VCaP (cell line): ENCODE measurements at regions not wholly inside any gene's neighbourhood (a gene's known extent, or its start where the extent isn't known, plus 50 kb on each side); places are given as distances from the start of the nearest gene placed in this dataset.

ENCODE experiments used
- H3K27ac ChIP-seq: fragments of 450-650 bp; 2 replicates; pipeline ENCODE4 v1.5.1; 2017
- CTCF ChIP-seq: fragments of 450-650 bp; conservative IDR thresholded peaks from 2 replicates; pipeline ENCODE4 v1.5.1; 2017; ENCODE audit warnings: mild to moderate bottlenecking, moderate library complexity

DNA sequence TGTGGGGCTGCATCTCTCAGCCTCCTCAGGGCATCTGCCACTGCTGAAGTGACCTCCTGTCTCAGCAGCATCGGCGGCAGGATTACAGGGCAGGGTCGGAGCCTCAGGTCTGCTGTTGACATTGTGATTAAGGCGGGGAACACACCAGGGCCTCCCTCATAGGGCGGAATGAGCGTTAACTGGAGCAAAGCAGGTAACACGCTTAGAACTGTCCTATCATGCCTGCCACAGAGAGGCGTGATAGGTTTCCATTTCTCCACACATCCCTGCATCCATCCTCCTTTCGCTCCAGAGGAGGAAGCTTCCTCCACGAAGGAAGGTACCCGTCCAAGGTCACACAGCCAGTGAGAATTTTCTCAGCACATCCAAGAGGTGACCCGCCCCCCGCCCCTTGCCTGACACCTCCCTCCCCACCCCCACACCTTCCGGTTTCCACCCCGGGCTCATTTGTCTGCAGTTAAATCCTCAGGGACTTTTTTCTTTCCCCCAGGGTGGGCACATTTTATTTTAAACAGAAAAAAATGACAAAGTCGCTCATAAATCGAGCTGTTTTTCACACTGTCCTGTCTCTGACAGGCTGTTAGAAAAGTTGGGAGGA lies 200.8 kb downstream of the TFAP2C start:
- no peak overlapping the region for H3K27ac ChIP-seq

DNA sequence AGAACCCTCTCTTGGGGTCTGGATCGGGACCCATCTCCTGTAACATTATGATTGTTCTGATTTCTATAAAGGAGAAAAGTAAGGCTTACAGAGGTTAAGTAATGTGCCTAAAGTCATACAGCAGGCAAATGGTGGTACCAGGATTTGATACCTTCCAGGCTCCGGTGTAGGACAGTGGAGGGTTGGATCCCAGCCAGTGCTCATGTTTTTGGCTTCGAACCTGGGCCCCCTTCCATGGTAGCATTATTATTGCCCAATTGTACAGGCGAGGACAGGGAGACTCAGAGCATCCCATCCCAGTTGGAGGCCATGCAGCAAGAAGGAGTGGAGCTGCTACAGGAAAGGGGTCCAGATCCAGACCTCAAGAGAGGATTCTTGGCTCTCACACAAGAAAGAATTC lies 202.7 kb downstream of the TFAP2C start:
- no peak overlapping the region for H3K27ac ChIP-seq
- TF ChIP-seq CTCF, result no peak

More for the DNA sequence above, 200.8 kb downstream of the TFAP2C start:
- TF ChIP-seq CTCF, result no peak

GRCh38 chr20:56833427-56833826 lies 204.3 kb downstream of the TFAP2C start:
- TF ChIP-seq CTCF, result no peak
- no peak overlapping the region for H3K27ac ChIP-seq

GRCh38 chr20:56835829-56836550 lies 206.9 kb downstream of the TFAP2C start:
- no peak overlapping the region for H3K27ac ChIP-seq
- TF ChIP-seq CTCF, result no peak

DNA sequence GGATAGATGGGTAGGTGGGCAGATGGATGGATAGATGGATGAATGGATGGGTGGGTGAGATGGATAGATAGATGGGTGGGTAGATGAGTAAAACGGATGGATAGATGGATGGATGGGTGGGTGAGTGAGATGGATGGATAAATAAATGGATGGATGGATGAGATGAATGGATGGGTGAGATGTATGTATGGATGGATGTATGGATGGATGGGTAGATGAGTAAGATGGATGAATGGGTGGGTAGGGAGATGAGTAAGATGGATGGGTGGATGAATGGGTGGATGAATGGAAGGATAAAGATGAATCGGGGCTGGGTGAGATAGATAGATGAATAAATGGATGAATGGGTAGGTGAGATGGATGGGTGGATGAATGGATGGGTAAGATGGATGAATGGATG lies 210.1 kb downstream of the TFAP2C start:
- H3K27ac ChIP-seq, result no peak overlapping the region
- no peak for TF ChIP-seq CTCF

DNA sequence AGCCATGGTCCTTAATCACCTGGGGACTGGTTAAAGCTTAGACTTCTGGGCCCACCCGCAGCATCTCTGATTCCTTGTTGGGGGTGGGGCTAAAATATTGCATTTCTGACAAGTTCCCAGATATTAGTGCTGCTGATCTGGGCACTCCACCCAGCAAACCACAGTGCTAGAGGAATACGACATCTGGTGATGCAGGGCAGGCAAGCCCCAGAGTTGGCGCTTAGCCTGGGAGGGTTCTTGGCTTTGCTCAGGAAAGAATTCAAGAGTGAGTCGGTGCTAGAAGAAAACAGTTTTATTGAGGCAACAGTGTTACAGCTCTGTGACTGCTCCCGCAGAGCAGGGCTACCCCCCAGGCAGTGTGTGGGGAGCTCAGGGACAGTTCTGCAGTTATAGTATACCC lies 210.7 kb downstream of the TFAP2C start:
- no peak overlapping the region for H3K27ac ChIP-seq
- TF ChIP-seq CTCF, result no peak

GRCh38 chr20:56840716-56841261 lies 211.7 kb downstream of the TFAP2C start:
- H3K27ac ChIP-seq, result no peak overlapping the region
- no peak for TF ChIP-seq CTCF
